Gastrocnemius medialis (tissue), 4 donors: ENCODE measurements at regions not wholly inside any gene's neighbourhood (a gene's known extent, or its start where the extent isn't known, plus 50 kb on each side); places are given as distances from the start of the nearest gene placed in this dataset.

Source experiments
- POLR2A ChIP-seq, 2 donors: fragments of 450-650 bp; IDR thresholded peaks; one replicate each; pipeline ENCODE4 v1.6.1; 2017; ENCODE audit warnings: antibody characterized with exemption in 2 of 2, mild to moderate bottlenecking in 2 of 2, moderate library complexity in 2 of 2
- TF ChIP-seq, protein P1 (sequence below), 5 experiments: fragments of 450-650 bp in 3 of 5; fragments of 200-600 bp in 2 of 5; sonication (generic) in 2 of 5; IDR thresholded peaks in 4 of 5; conservative IDR thresholded peaks in 1 of 5; 1 replicate in 4 of 5; 2 replicates in 1 of 5; pipeline ENCODE4 v1.5.1; 2016 to 2019; ENCODE audit warnings: antibody characterized with exemption in 5 of 5, mild to moderate bottlenecking in 3 of 5, moderate library complexity in 3 of 5

DNA sequence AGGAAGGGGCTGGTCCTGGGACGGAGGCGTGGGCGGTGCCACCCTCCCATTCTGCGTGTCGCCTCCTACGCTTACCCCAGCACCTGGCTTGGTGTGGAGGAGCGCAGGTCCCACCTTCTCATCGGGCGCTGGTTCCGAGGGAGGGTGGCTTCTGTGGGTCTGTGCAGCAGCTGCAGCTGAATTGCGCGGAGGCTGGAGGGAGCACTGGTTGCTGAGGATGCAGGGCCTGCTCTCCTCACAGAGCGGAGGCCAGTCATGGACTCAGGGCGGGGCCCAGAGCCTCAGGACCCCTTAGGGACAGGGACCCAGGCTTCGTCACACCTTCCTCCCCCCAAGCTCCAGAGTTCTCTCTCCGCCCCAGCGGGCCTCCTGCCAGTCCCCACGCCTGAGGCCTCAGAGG lies 127.8 kb upstream of the MAP3K4 start:
- TF ChIP-seq, protein P1, sequence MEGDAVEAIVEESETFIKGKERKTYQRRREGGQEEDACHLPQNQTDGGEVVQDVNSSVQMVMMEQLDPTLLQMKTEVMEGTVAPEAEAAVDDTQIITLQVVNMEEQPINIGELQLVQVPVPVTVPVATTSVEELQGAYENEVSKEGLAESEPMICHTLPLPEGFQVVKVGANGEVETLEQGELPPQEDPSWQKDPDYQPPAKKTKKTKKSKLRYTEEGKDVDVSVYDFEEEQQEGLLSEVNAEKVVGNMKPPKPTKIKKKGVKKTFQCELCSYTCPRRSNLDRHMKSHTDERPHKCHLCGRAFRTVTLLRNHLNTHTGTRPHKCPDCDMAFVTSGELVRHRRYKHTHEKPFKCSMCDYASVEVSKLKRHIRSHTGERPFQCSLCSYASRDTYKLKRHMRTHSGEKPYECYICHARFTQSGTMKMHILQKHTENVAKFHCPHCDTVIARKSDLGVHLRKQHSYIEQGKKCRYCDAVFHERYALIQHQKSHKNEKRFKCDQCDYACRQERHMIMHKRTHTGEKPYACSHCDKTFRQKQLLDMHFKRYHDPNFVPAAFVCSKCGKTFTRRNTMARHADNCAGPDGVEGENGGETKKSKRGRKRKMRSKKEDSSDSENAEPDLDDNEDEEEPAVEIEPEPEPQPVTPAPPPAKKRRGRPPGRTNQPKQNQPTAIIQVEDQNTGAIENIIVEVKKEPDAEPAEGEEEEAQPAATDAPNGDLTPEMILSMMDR (IDR thresholded peaks at IDR 0.05 in 4 of 5, conservative IDR thresholded peaks at IDR 0.05 in 1 of 5): no peak
- TF ChIP-seq POLR2A (IDR thresholded peaks at IDR 0.05): no peak
